ENCODE measurements at regions not wholly inside any gene's neighbourhood (a gene's known extent, or its start where the extent isn't known, plus 50 kb on each side); places are given as distances from the start of the nearest gene placed in this dataset.

DNA sequence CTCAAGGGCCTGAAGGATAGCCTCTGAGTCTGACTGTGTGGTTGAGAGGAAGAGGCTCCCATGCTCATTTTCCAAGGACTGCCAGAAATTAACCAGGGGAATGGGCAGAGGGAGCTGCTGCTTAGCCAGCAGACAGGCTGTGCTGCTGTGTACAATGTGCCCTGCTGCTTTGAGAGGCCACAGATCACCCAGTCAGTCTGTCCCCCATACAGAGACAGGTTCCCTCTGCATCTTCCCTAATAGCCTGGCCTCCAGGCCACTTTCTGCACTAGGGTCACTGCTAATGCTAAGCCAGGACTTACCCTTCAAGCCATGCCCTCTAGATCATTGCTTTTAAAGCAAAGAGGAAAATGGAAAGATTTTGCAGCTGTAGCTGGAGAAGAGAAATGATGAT, 341.1 kb downstream of the CYRIA start:
- DNase-seq (ENCODE audit: extremely low spot score) = no peak
- CTCF ChIA-PET = interaction anchor here (1.2 kb wide), 1 partner anchor 12 kb away, joined by 3 read pairs; no protein-coding TSS in a partner anchor
- POLR2A ChIA-PET = no interaction called here
- TF ChIP-seq, protein P1, sequence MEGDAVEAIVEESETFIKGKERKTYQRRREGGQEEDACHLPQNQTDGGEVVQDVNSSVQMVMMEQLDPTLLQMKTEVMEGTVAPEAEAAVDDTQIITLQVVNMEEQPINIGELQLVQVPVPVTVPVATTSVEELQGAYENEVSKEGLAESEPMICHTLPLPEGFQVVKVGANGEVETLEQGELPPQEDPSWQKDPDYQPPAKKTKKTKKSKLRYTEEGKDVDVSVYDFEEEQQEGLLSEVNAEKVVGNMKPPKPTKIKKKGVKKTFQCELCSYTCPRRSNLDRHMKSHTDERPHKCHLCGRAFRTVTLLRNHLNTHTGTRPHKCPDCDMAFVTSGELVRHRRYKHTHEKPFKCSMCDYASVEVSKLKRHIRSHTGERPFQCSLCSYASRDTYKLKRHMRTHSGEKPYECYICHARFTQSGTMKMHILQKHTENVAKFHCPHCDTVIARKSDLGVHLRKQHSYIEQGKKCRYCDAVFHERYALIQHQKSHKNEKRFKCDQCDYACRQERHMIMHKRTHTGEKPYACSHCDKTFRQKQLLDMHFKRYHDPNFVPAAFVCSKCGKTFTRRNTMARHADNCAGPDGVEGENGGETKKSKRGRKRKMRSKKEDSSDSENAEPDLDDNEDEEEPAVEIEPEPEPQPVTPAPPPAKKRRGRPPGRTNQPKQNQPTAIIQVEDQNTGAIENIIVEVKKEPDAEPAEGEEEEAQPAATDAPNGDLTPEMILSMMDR (IDR thresholded peaks at IDR 0.05; ENCODE audit: control extremely low read depth, extremely low read depth, low read depth, missing control alignments) = no peak

DNA sequence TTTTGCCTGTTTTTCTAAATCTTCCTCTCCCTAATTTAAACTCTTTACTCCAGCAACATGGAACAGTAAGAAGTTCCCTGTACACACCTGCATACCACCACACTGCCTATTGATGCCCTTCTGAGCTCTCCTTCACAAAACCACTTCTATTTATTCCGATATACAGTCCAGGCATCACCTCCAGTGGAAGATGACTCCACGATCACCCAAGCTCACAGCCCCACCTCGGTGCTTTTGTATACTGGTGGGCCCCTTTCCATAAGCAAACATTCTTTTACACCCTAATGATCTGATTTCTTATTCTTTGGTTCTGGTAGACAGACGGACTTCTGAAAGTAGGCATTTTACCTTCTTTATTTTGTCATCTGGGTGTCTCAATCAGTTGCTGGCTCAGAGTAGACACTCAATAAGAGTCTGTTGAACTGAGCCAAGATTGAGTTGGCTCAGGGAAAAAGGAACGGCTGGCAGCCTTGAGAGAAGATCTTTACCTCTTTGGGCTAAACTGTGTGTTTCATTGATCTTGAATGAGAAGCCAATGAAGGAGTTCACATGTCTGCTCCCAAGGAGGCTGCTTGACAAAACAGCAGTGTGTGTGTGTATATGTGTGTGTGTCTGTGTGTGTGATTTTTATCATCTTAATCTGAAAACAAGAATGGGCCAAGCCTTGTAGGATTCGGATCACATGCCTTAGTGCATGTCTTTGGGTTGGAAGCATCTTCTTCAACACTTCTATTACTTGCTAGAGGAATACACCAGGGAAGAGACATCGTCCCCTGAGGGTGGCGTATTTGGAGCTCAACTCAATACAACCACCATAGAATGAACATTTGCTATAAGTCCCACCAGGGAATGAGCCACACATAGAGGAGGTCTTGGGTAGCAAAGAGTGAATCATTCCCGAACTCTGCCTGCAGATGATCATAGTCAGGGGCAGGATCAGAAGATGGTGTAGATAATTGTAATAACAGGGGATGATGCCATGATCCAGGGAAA, 341.8 kb downstream of the CYRIA start:
- TF ChIP-seq, protein P1 (IDR thresholded peaks at IDR 0.05; ENCODE audit: control extremely low read depth, extremely low read depth, low read depth, missing control alignments) = no peak
- POLR2A ChIA-PET = no interaction called here
- CTCF ChIA-PET = no interaction called here
- no peak for DNase-seq (ENCODE audit: extremely low spot score)

DNA sequence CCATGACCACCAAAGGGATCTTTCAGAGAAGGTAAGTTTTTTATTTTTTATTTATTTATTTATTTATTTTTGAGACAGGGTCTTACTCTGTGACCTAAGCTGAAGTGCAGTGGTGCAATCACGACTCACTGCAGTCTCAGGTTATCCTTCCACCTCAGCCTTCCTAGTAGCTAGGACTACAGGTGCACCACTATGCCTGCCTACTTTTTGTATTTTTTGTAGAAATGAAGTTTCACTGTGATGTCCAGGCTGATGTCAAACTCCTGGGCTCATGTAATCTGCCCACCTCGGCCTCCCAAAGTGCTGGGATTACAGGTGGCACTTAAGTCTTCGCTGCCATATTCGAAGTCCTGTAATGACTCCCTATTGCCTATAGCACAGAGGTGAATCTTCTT, 342.5 kb downstream of the CYRIA start:
- ChIA-PET POLR2A (no interaction called here), CTCF (no interaction called here)
- DNase-seq (ENCODE audit: extremely low spot score) = no peak
- TF ChIP-seq, protein P1 (IDR thresholded peaks at IDR 0.05; ENCODE audit: control extremely low read depth, extremely low read depth, low read depth, missing control alignments) = no peak

DNA sequence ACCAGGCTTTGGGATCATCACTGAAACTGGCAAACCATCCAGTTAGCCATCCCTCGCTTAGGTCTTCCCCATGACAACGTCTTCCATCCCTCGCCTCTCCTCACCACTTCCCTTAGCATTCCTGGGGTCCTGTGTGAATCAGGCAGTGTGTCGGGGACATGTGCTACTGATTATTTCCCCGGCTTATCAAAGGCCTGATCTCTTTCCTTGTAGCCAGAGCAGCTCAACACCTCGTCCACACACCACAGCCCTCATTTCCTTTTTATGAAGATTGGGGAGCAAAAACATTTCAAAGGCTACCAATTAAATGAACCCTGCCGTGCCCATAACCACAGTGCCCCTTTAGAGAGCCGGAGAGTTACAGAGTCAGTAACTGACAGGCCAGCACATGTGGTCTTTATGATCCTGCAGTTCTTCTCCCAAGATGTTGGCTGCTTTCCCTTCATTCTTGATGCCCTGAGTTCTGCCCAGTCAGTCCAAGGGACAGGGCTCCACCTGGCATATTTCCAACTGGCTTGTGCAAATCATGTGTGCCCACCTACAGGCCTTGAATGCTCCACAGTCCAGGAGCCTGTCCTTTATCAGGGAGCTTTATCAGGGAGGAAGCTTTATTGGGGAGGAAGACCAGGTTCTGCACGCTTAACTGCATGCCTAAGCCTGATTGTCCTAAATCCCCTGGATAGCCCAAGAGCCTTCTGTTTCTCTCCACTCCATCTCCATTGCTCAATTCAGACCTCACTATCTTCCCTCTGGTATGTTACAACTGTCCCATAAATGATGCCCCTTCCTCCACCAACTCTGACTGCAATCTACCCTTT, 343.1 kb downstream of the CYRIA start:
- ChIA-PET CTCF (no interaction called here), POLR2A (no interaction called here)
- DNase-seq (ENCODE audit: extremely low spot score) = no peak
- TF ChIP-seq, protein P1 (IDR thresholded peaks at IDR 0.05; ENCODE audit: control extremely low read depth, extremely low read depth, low read depth, missing control alignments) = no peak

DNA sequence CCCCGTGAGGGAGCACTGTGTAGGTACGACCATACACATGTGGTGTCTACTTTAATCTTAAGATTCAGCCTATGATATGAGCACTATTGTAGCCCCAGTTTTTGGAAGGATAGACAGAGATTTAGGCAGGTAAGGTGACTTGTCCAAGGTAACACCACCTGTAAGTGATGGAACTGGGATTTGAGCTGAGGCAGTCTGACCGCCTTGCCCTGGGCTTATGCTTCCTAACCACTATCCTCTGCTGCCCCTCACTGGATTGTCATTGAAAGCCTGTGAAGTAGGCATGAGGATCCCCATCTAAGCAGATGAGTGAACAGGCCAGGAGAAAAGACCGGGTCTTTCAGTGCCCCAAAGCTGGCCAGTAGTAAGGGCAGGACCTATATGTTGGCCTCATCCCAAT, 343.8 kb downstream of the CYRIA start:
- TF ChIP-seq, protein P1 (IDR thresholded peaks at IDR 0.05; ENCODE audit: control extremely low read depth, extremely low read depth, low read depth, missing control alignments) = no peak
- POLR2A ChIA-PET = no interaction called here
- no peak for DNase-seq (ENCODE audit: extremely low spot score)
- CTCF ChIA-PET = no interaction called here

DNA sequence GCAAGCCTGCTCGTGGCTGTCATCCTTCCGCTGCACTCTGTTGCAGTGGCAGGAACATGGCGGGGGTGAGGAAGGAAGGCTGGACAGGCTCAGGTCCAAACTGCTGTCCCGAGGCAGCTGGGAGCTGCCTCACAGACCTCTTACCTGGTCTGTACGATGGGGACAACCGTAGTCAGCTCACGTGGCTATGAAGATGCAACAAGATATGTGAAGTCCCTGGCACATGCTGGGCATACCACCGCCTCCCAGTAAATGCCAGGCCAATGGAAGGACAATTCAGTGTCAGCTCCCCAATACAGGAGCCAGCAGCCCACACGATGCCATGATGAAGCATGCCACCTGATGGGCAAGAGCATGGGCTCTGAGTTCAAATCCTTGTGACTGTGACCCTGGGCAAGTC, 344.4 kb downstream of the CYRIA start:
- TF ChIP-seq, protein P1 (IDR thresholded peaks at IDR 0.05; ENCODE audit: control extremely low read depth, extremely low read depth, low read depth, missing control alignments) = no peak
- DNase-seq (ENCODE audit: extremely low spot score) = no peak
- ChIA-PET CTCF (no interaction called here), POLR2A (no interaction called here)

All from GM10248 (cell line).